Smooth muscle cell (in vitro differentiated cells): ENCODE measurements at regions not wholly inside any gene's neighbourhood (a gene's known extent, or its start where the extent isn't known, plus 50 kb on each side); places are given as distances from the start of the nearest gene placed in this dataset.

Source experiments
- DNase-seq: peaks from one replicate; lab custom pipeline; 2025; ENCODE audit not compliant: unreplicated experiment; lab: John Stamatoyannopoulos, UW
- H2AFZ ChIP-seq: fragments of 200-600 bp; sonication (generic); 2 replicates; pipeline ENCODE4 v1.6.0; 2016; ENCODE audit warnings: antibody characterized with exemption, low read depth, mild to moderate bottlenecking
- H3F3A ChIP-seq: fragments of 200-600 bp; sonication (generic); 2 replicates; pipeline ENCODE4 v1.6.0; 2017; ENCODE audit warnings: antibody characterized with exemption, low read depth
- H3K27ac ChIP-seq: fragments of 200-600 bp; sonication (generic); 2 replicates; pipeline ENCODE4 v1.5.1; 2016; ENCODE audit warnings: low read depth, mild to moderate bottlenecking
- H3K27me3 ChIP-seq: fragments of 200-600 bp; sonication (generic); 2 replicates; pipeline ENCODE4 v1.6.1; 2016; ENCODE audit warnings: low read depth, mild to moderate bottlenecking
- H3K36me3 ChIP-seq: fragments of 200-600 bp; sonication (generic); 2 replicates; pipeline ENCODE4 v1.5.1; 2016; ENCODE audit warnings: low read depth
- H3K4me1 ChIP-seq: fragments of 200-600 bp; sonication (generic); 2 replicates; pipeline ENCODE4 v1.5.1; 2016; ENCODE audit warnings: low read depth
- H3K4me2 ChIP-seq: fragments of 200-600 bp; sonication (generic); 2 replicates; pipeline ENCODE4 v1.6.0; 2016; ENCODE audit warnings: mild to moderate bottlenecking
- H3K4me3 ChIP-seq: fragments of 200-600 bp; sonication (generic); 2 replicates; pipeline ENCODE4 v1.5.1; 2016; ENCODE audit warnings: mild to moderate bottlenecking
- H3K79me2 ChIP-seq: fragments of 200-600 bp; sonication (generic); 2 replicates; pipeline ENCODE4 v1.6.0; 2016; ENCODE audit warnings: low read depth, mild to moderate bottlenecking
- H3K9ac ChIP-seq: fragments of 200-600 bp; sonication (generic); 2 replicates; pipeline ENCODE4 v1.6.0; 2016; ENCODE audit warnings: low read depth
- H3K9me3 ChIP-seq: fragments of 200-600 bp; sonication (generic); replicated peaks from 2 replicates; pipeline ENCODE4 v1.5.1; 2016; ENCODE audit warnings: low read depth
- H4K20me1 ChIP-seq: fragments of 200-600 bp; sonication (generic); 2 replicates; pipeline ENCODE4 v1.6.0; 2016; ENCODE audit warnings: low read depth
- WGBS: methylation state at CpG from one replicate; pipeline ENCODE4 v1.1.7; 2016; ENCODE audit warnings: low lambda C conversion rate; 5-methylcytosine and 5-hydroxymethylcytosine counted together
- TF ChIP-seq, protein P1 (sequence below): fragments of 200-600 bp; sonication (generic); IDR thresholded peaks from 2 replicates; pipeline ENCODE4 v1.5.1; 2017; ENCODE audit warnings: borderline replicate concordance, mild to moderate bottlenecking, antibody characterized with exemption; ENCODE audit not compliant: insufficient read depth, poor library complexity, severe bottlenecking

DNA sequence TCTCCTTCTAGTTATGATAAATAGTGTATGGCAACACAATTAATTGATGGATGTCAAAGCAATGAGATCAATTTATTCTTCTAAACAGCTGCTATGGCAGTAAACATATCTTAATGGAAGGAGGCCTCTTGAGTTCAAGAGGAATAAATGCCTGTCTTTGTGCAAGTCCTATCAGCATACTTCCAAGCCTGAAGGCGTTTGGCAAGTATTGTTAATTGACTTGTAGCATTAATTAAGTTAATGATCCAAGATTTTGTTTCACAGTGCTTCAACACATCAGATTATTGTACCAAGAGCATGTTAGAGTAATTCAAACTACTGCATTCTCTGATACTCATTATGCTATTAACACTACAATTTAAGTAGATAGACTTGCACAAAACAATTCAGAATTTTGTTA, 144.8 kb downstream of the FAT4 start:
- H4K20me1 ChIP-seq, result no peaks in the 10 kb centered on the region
- H3K4me2 ChIP-seq, result no peak overlapping the region
- H3K36me3 ChIP-seq, result no peaks in the 10 kb centered on the region
- H3K4me3 ChIP-seq, result no peak overlapping the region
- TF ChIP-seq, protein P1, sequence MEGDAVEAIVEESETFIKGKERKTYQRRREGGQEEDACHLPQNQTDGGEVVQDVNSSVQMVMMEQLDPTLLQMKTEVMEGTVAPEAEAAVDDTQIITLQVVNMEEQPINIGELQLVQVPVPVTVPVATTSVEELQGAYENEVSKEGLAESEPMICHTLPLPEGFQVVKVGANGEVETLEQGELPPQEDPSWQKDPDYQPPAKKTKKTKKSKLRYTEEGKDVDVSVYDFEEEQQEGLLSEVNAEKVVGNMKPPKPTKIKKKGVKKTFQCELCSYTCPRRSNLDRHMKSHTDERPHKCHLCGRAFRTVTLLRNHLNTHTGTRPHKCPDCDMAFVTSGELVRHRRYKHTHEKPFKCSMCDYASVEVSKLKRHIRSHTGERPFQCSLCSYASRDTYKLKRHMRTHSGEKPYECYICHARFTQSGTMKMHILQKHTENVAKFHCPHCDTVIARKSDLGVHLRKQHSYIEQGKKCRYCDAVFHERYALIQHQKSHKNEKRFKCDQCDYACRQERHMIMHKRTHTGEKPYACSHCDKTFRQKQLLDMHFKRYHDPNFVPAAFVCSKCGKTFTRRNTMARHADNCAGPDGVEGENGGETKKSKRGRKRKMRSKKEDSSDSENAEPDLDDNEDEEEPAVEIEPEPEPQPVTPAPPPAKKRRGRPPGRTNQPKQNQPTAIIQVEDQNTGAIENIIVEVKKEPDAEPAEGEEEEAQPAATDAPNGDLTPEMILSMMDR, result no peak
- no peaks in the 10 kb centered on the region for H3K9me3 ChIP-seq
- DNase-seq, result no peak
- H3F3A ChIP-seq, result no peaks in the 10 kb centered on the region
- no peak overlapping the region for H3K9ac ChIP-seq
- no peak overlapping the region for H2AFZ ChIP-seq
- no peak overlapping the region for H3K27ac ChIP-seq
- no peaks in the 10 kb centered on the region for H3K4me1 ChIP-seq
- 90% methylated on average over 1 of the region's 1 CpG for WGBS
- H3K27me3 ChIP-seq, result no peaks in the 10 kb centered on the region
- H3K79me2 ChIP-seq, result no peaks in the 10 kb centered on the region

DNA sequence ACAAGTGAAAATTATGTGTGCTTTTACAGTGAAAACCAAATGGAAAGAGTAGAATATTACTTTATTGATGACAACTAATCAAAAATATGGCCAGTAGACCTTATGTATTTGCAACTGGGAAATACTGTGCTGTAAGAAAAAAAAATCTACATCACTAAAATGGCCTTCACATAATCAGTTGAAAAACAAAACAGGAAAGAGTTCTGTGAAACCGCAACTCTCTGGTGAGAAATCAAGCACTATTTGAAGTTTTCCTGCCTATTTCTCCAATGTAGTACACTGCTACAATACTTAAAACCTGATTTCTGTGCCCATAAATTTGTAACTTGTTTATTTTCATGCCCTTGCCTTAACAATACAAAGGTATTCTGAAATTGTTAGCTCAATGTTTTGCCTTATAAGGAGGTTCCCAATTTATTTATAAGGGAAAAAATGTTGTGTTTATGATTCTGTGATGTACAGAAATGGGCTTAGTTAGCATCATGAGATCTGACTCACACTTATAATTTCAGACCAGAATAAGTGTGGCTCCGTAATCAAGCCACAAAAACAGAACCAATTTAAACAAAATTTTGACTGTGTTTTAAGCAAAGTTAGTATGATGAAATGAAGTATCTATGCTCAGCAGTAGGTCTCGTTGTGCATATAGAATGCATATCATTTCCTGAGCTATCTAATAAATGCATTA, 147.1 kb downstream of the FAT4 start:
- H3F3A ChIP-seq, result no peaks in the 10 kb centered on the region
- no peaks in the 10 kb centered on the region for H3K79me2 ChIP-seq
- no peak overlapping the region for H3K4me2 ChIP-seq
- no peak for DNase-seq
- H3K9ac ChIP-seq, result no peak overlapping the region
- H2AFZ ChIP-seq, result no peak overlapping the region
- H4K20me1 ChIP-seq, result no peaks in the 10 kb centered on the region
- H3K4me3 ChIP-seq, result no peak overlapping the region
- no peaks in the 10 kb centered on the region for H3K9me3 ChIP-seq
- WGBS, result 91% methylated on average over 3 of the region's 3 CpGs
- no peaks in the 10 kb centered on the region for H3K36me3 ChIP-seq
- H3K27me3 ChIP-seq, result no peaks in the 10 kb centered on the region
- no peak overlapping the region for H3K27ac ChIP-seq
- H3K4me1 ChIP-seq, result no peaks in the 10 kb centered on the region
- TF ChIP-seq, protein P1, result no peak

DNA sequence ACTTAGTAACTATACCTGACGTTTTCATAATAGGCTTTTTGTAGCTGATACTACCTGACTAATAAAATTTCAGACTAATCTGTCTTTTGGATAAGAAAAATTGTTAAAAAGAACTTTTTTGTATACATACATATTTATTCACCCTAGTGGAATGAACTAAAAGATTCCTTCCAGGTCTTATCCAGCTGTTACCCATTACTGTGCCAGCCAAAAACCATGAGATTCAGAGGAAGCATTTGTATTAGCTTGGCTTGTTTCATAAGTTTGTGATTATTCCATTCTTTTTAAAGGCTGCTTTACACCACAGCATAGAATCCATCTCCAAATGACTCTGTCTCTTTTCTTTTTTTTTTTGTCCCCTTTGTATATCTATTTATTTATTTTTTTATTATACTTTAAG, 149.4 kb downstream of the FAT4 start:
- no peaks in the 10 kb centered on the region for H3K4me1 ChIP-seq
- H3K4me3 ChIP-seq, result no peak overlapping the region
- no peak overlapping the region for H3K27ac ChIP-seq
- 90% methylated on average over 1 of the region's 1 CpG for WGBS
- no peak overlapping the region for H3K4me2 ChIP-seq
- DNase-seq, result no peak
- no peaks in the 10 kb centered on the region for H3K36me3 ChIP-seq
- TF ChIP-seq, protein P1, result no peak
- no peak overlapping the region for H3K9ac ChIP-seq
- no peaks in the 10 kb centered on the region for H4K20me1 ChIP-seq
- no peaks in the 10 kb centered on the region for H3K9me3 ChIP-seq
- H3K27me3 ChIP-seq, result no peaks in the 10 kb centered on the region
- no peaks in the 10 kb centered on the region for H3K79me2 ChIP-seq
- no peak overlapping the region for H2AFZ ChIP-seq
- no peaks in the 10 kb centered on the region for H3F3A ChIP-seq
